ENCODE measurements at regions not wholly inside any gene's neighbourhood (a gene's known extent, or its start where the extent isn't known, plus 50 kb on each side); places are given as distances from the start of the nearest gene placed in this dataset.
A peak's percentile ranks its signal among the peaks of the same experiment; 100 is the strongest.

- DNase-seq (ENCODE audit: low read depth in 3 of 3) = peak in 2 of 3 experiments; percentile 30 to 34
Observed at GRCh38 chr10:3852147-3852904, 67.3 kb upstream of the KLF6 start.

GRCh38 chr10:3850999-3851937 lies 66.3 kb upstream of the KLF6 start:
- DNase-seq (ENCODE audit: low read depth in 3 of 3) = no peak

- DNase-seq (ENCODE audit: low read depth in 3 of 3) = no peak
Observed at GRCh38 chr10:3848775-3849635, 64.0 kb upstream of the KLF6 start.

DNA sequence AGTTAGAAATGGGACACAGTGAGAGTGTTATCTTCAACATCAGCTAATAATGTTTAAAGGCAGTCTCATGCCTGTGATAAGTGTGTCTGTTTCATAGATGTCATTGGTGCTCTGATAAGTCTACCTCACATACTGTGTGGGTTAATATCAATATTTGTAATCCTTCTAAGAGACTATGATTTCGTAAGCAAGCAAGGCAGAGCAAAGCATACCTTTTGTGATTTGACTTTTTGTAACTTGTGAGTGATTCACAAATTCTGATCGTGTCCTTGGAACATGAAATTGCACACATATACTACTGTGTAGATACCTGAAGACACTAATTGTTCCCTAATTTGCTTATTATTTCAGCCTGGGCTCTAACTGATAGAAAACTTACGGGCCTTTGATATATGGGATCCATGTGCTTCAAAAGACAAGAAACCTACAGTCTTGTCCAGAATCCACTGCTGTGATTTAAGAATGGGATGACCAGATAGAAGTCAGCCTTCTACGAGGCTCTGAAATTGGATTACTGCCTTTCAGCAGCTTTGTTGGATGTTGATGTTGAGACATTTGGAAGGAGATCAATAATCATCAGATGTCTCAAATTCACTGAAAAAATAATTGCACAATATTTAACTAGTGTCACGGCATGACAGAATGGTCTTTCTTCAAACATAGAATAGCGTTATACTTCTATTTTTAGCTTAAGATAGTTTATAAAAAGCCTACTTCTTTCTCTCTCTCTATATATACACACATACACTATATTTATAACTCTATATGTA lies 63.2 kb upstream of the KLF6 start:
- DNase-seq (ENCODE audit: low read depth in 3 of 3) = no peak

GRCh38 chr10:3846736-3847135 lies 61.7 kb upstream of the KLF6 start:
- no peak for DNase-seq (ENCODE audit: low read depth in 3 of 3)

GRCh38 chr10:3844491-3845025 lies 59.5 kb upstream of the KLF6 start:
- no peak for DNase-seq (ENCODE audit: low read depth in 3 of 3)

GRCh38 chr10:3838460-3839437 lies 53.7 kb upstream of the KLF6 start:
- no peak for DNase-seq (ENCODE audit: low read depth in 3 of 3)

- DNase-seq (ENCODE audit: low read depth in 3 of 3) = no peak
Observed at GRCh38 chr10:3837647-3838459, 52.8 kb upstream of the KLF6 start.

GRCh38 chr10:3836222-3836820 lies 51.3 kb upstream of the KLF6 start:
- no peak for DNase-seq (ENCODE audit: low read depth in 3 of 3)

DNA sequence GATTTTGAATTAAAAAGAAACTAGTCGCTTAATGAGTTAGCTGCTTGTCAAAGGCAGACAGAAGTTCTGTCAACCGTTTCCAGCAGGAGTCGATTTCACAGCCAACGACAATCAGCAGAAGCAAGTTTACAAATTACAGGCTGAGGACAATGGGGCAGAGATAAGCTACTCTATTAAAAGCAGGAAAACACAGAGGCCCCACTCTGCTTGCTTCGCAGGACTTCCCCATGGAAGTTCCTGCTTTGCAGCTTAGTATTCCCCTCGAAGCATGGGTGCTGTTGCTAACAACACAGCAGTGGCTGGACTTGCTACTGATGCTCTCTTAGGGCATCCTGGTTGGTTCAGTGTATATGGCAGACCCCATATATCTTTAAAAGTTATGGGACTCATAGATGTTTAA lies 50.8 kb upstream of the KLF6 start:
- no peak for DNase-seq (ENCODE audit: low read depth in 3 of 3)

- DNase-seq (ENCODE audit: low read depth in 3 of 3) = no peak
Observed at GRCh38 chr10:3834947-3835346, 49.9 kb upstream of the KLF6 start.

Data from stimulated activated CD4-positive, alpha-beta T cell treated with anti-CD3 and anti-CD28 coated beads, TNF-alpha, amount 100 ng/mL, for 4 hours (primary cell).